Activated CD4-positive, alpha-beta T cell treated with anti-CD3 and anti-CD28 coated beads, Interleukin-2, Interleukin-4, amounts not matched to agents 100 ng/mL and 50 ng/mL, durations not matched to agents 16 hours and 8 hours (primary cell): ENCODE measurements at regions not wholly inside any gene's neighbourhood (a gene's known extent, or its start where the extent isn't known, plus 50 kb on each side); places are given as distances from the start of the nearest gene placed in this dataset.

Experiments
- DNase-seq: peaks from one replicate; pipeline ENCODE4 v3.0.0-alpha.2; 2020; ENCODE audit warnings: low spot score

GRCh38 chr3:22225161-22225560, 474.2 kb upstream of the ZNF385D start:
- DNase-seq = no peak

- no peak for DNase-seq
Observed at GRCh38 chr3:22228705-22229104, 477.7 kb upstream of the ZNF385D start.

GRCh38 chr3:22231061-22231460, 480.1 kb upstream of the ZNF385D start:
- no peak for DNase-seq

- no peak for DNase-seq
Observed at GRCh38 chr3:22236490-22237270, 485.7 kb upstream of the ZNF385D start.

- no peak for DNase-seq
Observed at GRCh38 chr3:22239011-22239410, 488.0 kb upstream of the ZNF385D start.

GRCh38 chr3:22241110-22241509, 490.1 kb upstream of the ZNF385D start:
- DNase-seq = no peak

GRCh38 chr3:22244761-22245521, 493.9 kb upstream of the ZNF385D start:
- no peak for DNase-seq

- DNase-seq = no peak
Observed at GRCh38 chr3:22245811-22246583, 495.0 kb upstream of the ZNF385D start.

GRCh38 chr3:22249658-22250057, 498.6 kb upstream of the ZNF385D start:
- no peak for DNase-seq

GRCh38 chr3:22257252-22257651, 506.2 kb upstream of the ZNF385D start:
- DNase-seq = no peak

- DNase-seq = no peak
Observed at GRCh38 chr3:22262386-22262785, 511.4 kb upstream of the ZNF385D start.

- no peak for DNase-seq
Observed at GRCh38 chr3:22263042-22263441, 512.0 kb upstream of the ZNF385D start.

- no peak for DNase-seq
Observed at GRCh38 chr3:22265403-22265802, 514.4 kb upstream of the ZNF385D start.

- no peak for DNase-seq
Observed at GRCh38 chr3:22269831-22270230, 518.8 kb upstream of the ZNF385D start.

- DNase-seq = no peak
Observed at GRCh38 chr3:22276351-22276750, 525.3 kb upstream of the ZNF385D start.

- DNase-seq = no peak
Observed at GRCh38 chr3:22284559-22284958, 533.5 kb upstream of the ZNF385D start.

GRCh38 chr3:22288756-22289155, 537.7 kb upstream of the ZNF385D start:
- no peak for DNase-seq

GRCh38 chr3:22292681-22293080, 541.7 kb upstream of the ZNF385D start:
- no peak for DNase-seq

- DNase-seq = no peak
Observed at GRCh38 chr3:22296601-22297000, 545.6 kb upstream of the ZNF385D start.

- DNase-seq = no peak
Observed at GRCh38 chr3:22297436-22297835, 546.4 kb upstream of the ZNF385D start.

- DNase-seq = no peak
Observed at GRCh38 chr3:22306454-22306853, 555.4 kb upstream of the ZNF385D start.

- DNase-seq = no peak
Observed at GRCh38 chr3:22308871-22309270, 557.9 kb upstream of the ZNF385D start.

- no peak for DNase-seq
Observed at GRCh38 chr3:22315925-22316324, 564.9 kb upstream of the ZNF385D start.
